HG03060 (cell line): ENCODE measurements at regions not wholly inside any gene's neighbourhood (a gene's known extent, or its start where the extent isn't known, plus 50 kb on each side); places are given as distances from the start of the nearest gene placed in this dataset.

Source experiments
- ATAC-seq: cut with Tn5 transposase; IDR thresholded peaks from one replicate; pipeline ENCODE4 v1.9.1; 2021; ENCODE audit warnings: low read depth, moderate number of reproducible peaks; ENCODE audit not compliant: unreplicated experiment

DNA sequence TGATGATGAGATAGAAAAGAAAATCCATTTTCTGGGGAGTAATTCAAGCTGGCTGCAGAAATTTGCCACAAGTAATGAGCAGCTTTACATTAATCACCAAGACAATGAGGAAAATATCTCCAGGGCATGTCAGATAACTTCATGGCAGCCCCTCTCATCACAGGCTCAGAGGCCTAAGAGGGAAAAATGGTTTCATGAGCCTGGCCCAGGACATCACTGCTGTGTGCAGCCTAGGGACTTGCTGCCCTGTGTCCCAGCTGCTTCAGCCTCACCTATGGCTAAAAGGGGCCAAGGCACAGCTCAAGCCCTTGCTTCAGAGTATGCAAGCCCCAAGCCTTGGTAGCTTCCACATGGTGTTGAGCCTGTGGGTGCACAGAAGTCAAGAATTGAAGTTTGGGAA, 161.7 kb downstream of the OPA1 start:
- ATAC-seq = no peak

DNA sequence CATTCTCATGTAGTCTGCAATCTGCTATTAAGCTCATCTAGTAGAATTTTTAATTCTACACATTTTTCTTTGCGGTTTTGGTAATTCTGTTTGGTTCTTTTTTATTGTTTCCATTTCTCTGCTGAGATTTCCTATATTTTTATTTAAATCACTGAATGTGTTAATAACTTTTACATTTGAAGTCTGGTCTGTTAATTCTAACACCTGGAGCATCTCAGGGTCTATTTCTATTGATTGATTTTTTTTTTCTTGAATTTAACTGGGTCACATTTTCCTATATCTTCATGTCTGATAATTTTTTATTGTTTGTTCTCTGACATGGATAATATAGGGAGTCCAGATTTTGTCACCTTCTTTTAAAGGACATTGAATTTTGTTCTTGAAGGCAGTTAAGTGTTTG, 163.5 kb downstream of the OPA1 start:
- no peak for ATAC-seq

DNA sequence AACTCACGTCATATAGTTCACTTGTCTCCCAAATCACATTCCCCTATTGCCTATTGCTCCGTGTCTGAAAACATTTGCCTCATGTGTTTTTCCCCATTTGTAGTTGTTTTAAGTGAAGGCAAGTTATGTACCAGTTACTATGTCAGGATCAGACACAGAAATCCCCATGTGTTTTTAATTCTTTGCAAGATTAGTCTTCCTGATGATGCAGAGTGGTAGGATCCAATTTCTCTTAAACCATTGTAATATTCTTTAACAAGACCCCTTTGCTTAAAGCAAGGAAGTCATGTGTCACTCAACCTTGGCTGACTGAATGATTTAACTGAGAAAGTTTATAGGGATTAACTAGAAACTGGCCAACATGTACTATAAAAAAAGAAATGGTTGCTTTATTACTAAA, 164.4 kb downstream of the OPA1 start:
- ATAC-seq = no peak

DNA sequence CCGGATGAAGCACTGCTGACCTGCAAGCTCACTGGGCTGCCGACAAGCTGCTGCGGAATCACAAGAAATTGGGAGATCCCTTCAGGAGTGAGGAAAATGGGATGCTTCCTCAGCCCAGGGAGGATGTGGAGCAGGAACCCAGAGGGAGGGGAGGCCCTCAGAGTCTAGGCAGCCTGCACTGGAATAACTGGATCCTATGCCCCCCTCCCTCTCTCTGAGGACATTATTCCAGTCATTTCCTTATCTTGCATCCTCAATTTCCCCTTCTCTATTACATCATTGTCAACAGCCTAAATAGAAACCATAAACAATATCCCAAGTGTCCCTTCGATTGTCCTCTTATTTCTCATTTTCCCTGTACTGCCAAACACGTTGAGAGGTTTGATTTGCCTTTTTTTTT, 169.0 kb downstream of the OPA1 start:
- ATAC-seq = no peak

DNA sequence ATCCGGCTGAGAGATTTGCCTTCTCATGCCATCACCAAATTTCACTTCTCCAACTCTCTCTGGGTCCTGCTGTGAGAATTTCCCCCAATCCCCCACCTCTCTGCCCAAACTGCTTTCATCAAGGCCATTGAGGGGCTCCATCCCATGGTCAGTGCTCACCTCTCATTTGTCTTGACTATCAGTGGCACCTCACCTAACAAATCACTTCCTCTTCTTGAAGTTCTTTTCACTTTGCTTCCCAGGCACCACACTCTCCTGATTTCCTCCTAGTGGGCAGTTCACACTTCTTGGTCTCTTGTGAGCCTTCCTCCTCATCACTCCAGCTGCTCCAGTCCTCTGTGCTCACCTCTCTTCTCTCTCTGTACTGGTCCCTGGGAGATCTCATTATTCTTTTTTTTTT, 169.6 kb downstream of the OPA1 start:
- no peak for ATAC-seq

DNA sequence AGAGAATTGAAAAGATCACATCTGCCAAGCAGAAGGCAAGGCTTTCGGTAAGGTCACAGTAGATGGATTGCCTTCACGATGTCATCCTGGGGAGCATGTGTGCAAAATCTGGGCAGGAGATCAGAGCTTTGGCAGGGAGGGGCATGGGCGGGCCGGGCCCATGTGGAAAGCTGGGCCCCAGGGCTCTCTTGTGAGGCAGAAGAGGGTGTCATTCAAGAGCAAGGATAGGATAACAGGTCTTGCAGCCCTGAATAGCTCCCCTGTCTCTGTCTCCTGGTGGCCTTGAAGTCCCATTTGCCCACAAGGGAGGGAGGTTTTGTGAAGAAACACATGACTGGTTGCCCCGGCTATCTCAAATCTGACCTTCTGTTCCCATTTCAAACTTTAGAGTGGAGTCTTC, 172.0 kb downstream of the OPA1 start:
- ATAC-seq = no peak

DNA sequence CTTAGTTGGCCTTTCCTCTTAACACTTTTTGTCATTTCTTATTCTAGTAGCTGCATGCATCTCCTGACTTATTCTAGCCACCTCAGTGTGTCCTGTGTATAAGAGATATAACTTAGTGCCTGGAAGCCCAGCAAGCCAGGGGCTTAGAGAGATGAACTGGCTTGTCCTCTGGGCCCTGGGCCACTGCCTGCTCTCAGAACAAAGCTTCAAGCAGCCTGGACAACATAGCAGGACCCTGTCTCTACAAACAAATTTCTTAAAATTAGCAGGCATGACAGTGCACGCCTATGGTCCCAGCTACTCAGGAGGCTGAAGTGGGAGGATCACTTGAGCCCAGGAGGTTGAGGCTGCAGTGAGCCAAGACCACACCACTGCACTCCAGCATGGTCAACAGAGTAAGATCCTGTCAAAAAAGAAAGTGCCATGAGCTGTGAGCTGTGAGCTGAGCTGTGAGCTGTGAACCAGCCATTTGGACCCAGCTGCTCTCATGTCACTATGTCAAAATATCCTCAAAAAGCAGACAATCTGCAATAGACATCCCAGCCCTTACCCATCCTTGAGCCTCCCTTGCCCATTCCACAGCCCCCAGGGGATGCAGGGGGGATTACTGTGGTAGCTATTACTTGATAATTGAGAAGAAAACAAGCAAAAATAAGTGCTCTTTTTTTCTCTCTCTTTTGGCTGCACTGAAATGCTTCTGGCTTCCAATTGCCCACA, 174.5 kb downstream of the OPA1 start:
- ATAC-seq = no peak

DNA sequence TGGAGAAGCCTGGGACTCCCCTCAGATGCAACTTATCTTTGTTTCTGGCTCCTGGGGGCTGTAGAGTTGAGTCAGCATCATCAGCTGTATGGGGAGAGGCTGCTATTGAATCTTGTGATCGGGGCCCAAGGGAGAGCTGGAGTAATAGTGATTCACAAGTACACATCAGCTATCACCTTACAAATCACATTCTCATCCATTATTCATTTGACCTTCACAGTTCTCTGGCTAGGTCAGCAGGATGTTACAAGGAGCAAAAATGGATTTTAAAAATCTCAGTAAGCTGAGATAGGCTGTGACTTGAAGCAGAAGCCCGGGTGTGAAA, 175.0 kb downstream of the OPA1 start:
- ATAC-seq = no peak

DNA sequence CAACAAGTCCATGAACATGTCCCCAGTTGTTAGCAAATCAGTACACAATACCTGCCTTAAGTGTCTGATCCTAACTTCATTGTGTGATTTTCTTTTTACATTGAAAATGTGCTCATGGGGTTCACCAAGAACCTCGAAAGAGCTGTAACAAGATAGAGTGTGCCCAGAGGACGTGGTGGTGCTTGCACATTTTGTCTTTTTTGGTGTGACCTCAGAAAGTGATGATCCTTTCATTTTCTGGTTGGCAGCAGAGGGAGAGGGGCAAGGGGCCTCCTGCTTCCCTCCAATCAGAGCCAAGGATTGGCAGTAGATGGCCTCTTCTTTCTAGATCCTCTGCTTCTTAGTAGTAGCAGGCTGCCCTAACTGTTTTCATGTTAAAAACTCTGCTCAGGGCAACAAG, 176.4 kb downstream of the OPA1 start:
- no peak for ATAC-seq

DNA sequence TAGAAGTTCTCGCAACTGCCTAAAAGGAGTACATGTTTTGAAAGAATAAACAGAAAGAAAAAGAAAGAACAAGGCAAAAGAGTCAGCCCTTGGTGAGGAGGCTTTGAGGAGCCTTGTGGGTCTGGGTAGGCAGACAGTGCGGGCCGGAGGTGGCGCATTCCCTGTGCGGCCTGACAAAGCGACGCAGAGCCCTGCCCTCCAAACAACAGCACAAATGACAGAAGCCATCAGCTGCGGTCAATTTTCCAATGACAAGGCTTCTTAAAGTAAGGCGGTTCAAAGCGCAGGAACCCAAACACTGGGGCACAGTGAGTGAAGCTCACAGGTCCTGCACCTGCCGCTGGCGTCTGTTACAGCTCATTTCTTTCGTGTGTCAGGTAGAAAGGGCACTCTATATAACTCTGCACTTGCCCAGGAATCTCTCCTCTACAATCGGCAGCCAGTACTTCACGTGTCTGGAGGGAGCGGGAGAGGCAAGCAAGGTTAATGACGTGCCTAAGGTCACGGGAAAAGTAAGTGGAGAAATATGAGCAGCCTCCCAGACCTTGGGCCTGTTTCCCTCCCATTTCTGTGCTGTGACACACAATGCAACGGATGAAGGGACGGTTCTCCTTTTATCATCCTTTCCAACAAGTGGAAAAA, 178.1 kb downstream of the OPA1 start:
- no peak for ATAC-seq

DNA sequence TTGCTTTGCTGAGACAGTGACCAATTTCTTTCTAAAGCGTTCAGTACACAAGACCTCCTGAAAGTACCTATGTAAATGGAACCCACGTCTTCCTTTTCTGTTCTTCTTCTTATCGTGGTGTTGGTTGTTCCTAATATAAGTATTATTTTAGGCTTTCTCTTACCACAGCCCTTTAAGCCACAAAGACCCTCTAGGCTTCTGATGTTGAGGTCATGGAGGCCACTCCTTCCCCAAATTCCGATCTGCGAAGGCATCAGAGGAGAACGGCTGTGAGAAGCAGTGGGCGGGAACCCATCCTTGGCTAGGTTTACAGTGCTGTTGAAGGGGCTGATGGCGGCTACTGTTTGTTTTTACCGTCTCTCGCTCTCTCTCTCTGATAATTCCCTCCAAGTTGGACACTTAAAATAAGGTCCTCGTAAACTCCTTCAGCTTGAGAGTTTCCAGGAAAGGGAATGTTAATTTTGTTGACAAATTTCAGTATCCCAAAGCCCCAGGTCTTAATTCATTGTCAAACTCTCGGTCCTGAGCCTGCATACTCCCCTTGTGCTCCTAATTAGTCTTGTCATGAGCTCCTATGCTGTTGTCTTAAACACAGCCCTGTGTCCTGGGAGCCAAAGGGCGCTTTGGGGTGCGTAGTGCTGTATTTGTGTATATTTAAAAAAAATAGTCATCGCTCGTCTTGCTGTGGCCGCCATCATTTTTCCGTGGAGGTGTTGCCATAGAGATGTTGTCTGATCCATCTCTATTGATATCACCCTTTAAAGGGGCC, 178.8 kb downstream of the OPA1 start:
- no peak for ATAC-seq

DNA sequence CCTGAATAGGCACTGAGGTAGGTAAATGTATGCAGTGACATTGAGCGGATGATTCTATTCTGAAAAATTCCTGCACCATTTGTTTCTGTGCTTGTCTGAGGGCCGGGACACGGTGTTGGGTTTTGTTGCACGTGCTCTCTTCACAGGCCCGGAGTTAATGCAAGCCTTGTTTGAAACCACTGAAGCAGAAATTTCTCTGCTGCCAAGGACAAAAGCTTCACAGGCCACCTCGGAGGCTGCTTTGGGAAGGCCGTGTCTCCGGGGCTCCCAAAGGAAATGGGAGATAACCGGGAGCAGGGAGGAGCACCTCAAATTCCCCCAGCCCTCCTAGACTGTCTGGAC, 179.4 kb downstream of the OPA1 start:
- no peak for ATAC-seq

DNA sequence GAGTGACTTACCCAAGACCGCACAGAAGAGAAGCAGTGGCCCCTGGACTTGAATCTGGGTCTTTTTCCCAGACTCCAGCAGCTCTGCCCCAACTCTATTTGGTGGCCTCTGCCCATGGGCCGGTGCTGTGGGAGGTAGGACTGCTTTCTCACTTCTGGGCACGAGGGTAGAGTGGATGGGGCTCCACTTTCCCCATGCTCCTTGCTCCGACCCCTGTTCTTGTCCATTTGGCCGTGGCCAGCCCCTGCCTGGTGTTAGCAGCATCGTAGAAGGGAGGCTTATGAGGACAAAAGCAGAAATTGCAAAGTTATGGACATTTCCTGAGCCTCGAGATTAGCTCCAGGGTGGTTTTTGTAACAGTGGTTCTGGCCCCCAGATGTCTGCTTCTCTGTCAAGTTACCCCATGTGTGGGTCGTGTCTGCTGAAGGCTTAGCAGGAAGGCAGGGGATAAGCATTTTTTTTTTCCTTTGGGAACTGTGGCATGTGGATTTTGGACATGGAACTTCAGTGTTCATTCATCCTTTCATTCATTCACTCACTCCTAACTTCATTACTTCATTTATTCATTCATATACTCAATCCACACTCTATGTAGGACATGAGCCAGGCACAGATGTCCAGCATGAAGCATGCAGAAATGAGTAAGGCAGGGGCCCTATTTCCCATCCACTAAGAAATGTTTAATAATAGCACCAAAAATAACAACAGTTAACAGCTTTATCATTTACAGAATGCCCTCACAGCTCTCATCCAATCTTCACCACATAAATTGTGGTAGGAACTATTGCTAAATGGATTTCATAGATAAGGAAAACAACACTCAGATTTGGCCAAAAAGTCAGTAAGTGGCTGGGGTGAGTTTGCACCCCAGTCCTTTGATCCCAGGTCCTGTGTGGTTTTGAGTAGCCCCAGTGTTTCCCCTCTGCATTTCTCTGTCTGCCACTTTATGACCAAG, 180.5 kb downstream of the OPA1 start:
- ATAC-seq = no peak

DNA sequence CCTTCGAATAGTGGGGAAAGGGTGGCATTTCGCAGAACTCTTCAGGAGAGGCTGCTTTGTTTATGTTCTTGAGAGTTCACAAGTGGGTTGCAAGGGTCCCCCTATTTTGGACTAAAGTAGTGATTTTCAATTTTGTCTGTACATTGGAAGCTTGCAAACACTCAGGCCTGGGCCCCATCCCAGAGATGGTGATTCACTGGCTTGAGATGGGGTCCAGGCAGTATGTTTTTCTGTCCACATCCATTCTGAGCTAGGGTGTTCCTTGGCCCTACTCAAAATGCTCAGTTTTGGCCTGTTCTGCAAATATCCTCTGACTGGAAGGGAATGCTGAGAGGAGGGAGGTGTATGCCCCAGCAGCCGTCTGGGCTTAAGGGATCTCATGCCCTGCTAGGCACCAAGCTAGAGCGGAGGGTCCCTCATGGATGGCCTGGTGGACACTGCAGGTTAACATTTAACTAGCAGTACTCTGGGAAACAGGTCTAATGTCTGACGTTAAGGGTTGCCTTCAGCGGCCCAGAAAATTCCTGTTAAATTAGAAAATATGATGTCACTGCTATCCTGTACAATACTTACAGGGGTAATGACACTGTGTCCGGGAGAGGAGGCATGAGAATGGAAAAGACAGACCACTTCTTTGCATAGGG, 181.4 kb downstream of the OPA1 start:
- ATAC-seq = no peak

DNA sequence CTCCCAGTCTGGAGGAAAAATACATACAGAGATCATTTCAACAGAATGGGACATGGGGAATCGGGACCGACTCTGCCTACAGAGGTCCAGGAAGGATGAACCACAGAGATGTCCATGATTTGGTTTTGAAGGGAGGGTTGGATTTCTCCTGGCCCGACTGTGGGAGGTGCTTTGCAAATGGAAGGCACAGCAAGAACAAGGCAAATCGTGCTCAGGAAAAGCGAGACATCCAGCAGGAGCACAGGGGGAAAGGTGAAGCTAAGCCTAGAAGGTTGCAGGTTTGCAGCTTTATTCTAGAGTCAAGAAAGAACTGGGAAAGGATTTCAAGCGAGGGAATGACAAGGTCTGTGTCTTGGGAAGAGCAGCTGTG, 181.9 kb downstream of the OPA1 start:
- ATAC-seq = no peak

DNA sequence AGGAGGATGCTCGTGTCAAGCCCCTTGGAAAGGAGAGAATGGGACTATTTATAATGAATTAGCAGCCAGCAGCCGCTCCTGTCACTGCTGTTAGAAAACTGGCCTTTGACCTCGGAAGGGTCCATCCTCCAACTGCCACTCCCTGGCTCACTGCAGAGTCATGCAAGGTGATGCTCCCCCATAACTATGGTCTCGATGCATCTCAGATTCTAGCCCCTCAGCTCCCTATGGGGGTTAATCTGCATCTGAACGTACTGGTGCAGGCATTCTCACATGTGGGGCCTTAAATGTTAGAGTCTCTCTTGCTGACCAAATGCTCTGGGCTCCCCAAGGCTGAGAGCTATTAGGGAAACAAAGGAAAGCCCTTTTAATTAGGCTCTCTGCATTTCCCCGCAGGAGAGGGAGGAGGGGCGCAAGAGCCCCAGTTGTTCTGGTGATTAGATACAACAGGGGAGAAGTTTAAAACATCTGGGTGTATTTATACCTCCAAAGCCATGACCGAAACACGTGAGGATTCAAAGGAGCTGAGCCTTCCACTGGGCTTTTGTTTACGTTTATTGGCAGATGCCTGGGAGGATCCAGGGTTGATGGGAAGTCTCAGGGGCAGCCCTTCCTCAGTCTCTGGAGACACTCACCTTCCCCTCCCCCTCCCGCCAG, 182.5 kb downstream of the OPA1 start:
- no peak for ATAC-seq

DNA sequence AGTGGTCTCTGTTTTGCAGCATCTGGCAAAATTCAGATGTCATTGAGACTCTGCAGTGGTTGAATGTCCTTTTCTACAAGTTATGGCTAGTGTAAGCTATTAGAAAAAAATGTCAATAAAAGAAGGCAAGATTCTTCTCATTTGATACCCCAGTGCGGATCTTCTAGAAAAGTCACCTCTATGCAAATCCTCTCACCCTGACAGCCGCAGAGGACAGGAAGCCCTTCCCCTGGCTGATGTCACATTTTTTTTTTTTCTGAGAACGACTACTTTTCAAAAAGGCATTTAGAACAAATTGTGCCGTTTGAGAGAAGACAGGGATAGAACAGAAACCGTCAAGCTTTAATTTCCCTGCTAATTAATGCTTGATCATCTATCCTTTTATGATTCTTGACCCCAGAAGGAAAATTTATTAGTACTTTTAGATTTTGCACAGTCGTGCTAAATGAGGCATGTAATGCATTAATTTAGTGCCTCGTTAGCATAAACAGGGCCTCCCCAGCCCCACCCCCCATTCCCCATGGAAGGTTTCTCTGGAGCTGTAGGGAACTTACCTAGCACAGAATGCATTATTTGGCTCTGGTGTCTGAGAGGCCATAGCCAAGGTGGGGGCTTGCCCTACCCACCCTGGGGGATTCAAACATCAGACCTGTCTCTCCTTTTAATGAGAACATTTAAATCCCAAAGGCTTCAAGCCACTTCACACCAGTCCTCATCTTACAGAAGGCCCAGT, 183.8 kb downstream of the OPA1 start:
- no peak for ATAC-seq

DNA sequence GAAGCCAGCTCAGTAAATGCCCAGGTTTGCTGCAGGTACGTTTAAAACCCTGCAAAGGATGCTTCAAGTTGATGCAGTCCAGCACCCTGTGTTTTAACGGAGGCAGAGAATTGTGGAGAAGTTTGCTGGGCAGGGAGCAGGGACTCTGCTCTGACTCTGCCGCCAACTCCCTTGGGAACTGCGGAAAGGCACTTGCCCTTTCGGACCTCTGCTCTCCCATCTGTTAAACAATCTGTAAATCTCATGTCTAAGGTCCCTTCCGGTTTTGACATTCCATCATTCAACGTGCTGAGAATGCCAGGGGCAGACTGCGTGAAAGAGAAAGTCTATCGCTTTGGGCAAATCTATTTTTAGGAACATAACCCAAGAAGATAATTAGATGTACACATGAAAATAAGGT, 184.5 kb downstream of the OPA1 start:
- ATAC-seq = no peak

DNA sequence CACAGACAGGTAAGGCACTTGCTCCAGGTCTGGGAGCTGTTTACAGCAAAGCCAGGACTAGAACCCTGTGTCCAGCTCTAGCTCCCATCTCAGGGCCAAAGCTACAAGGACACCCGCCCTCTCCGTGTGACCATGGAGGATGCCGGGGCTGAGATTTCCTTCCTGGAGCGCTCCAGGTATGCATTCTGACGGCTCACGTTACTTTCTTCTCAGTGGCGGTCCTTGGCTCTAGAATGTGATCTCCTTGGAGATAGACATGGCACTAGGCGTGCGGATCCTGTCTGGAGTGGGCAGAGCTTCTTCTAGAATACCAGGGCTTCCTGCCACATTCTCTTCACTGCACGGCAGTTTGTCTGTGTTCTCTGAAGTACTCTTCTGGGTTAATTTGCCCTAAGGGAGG, 185.7 kb downstream of the OPA1 start:
- no peak for ATAC-seq
